BJ (cell line): ENCODE measurements at regions not wholly inside any gene's neighbourhood (a gene's known extent, or its start where the extent isn't known, plus 50 kb on each side); places are given as distances from the start of the nearest gene placed in this dataset.

ENCODE experiments used
- CTCF ChIA-PET: fragments of 350-600 bp; formaldehyde crosslinking; extraction: SDS; loops from one replicate; lab custom pipeline; 2021; ENCODE audit warnings: antibody characterized with exemption, inconsistent platforms; lab: Yijun Ruan, JAX
- POLR2A ChIA-PET: fragments of 300-600 bp; sonication (Branson Sonifier 250); formaldehyde crosslinking; extraction: SDS; loops from one replicate; lab custom pipeline; 2021; ENCODE audit warnings: antibody characterized with exemption; lab: Charles Lee
- DNase-seq: peaks from one replicate; pipeline ENCODE4 v3.0.0-alpha.2; 2011; ENCODE audit warnings: low read depth
- H3K27me3 ChIP-seq: 2 replicates; pipeline ENCODE4 v1.6.0; 2011; ENCODE audit warnings: low read length; ENCODE audit not compliant: control insufficient read depth, insufficient read depth
- H3K36me3 ChIP-seq: 2 replicates; pipeline ENCODE4 v1.5.1; 2011; ENCODE audit warnings: low read length; ENCODE audit not compliant: control insufficient read depth, insufficient read depth
- H3K4me3 ChIP-seq: 2 replicates; pipeline ENCODE4 v1.5.1; 2011; ENCODE audit warnings: low read depth, mild to moderate bottlenecking, control low read depth, low read length
- CTCF ChIP-seq: IDR thresholded peaks from 2 replicates; pipeline ENCODE4 v1.5.1; 2011; ENCODE audit warnings: low read depth, mild to moderate bottlenecking, control low read depth, inconsistent platforms, low read length, moderate library complexity; ENCODE audit not compliant: insufficient read depth

DNA sequence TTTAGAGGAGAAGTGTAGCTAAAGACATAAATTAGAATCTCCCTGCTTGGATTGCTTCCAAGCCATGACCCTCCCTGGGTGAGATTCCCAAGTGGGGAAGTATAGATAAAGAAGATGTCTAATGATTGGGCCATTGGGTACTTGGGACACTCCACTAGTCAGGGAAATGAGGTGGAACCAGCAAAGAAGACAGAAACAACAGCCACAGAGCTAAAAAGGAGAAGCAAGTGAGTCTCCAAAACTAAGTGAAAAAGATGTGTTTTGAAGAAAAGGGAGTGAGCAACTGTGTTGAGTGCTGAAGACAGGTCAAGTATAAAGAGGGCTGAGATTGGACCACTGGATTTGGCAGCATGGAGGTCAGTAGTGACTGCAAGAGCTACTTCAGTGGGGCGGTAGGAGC lies 61.2 kb upstream of the FOXN2 start:
- Histone ChIP-seq H3K27me3 (no peaks in the 10 kb centered on the region), H3K36me3 (no peaks in the 10 kb centered on the region), H3K4me3 (no peak overlapping the region)
- no peak for TF ChIP-seq CTCF
- POLR2A ChIA-PET = no interaction called here
- CTCF ChIA-PET = no interaction called here
- DNase-seq = no peak

- TF ChIP-seq CTCF = no peak
- H3K36me3 ChIP-seq = no peaks in the 10 kb centered on the region
- CTCF ChIA-PET = no interaction called here
- no peak for DNase-seq
- no peak overlapping the region for H3K4me3 ChIP-seq
- no peaks in the 10 kb centered on the region for H3K27me3 ChIP-seq
- POLR2A ChIA-PET = no interaction called here
Observed at GRCh38 chr2:48254839-48255238, 59.6 kb upstream of the FOXN2 start.

- no peak for DNase-seq
- no peaks in the 10 kb centered on the region for H3K27me3 ChIP-seq
- CTCF ChIA-PET = interaction anchor here (0.7 to 1.4 kb wide), 2 partner anchors 9 to 10 kb away, joined by 3 read pairs; no protein-coding TSS in a partner anchor
- H3K4me3 ChIP-seq = no peak overlapping the region
- POLR2A ChIA-PET = no interaction called here
- H3K36me3 ChIP-seq = no peaks in the 10 kb centered on the region
- TF ChIP-seq CTCF = no peak
Observed at GRCh38 chr2:48257456-48257855, 57.0 kb upstream of the FOXN2 start.

GRCh38 chr2:48258481-48259149 lies 55.9 kb upstream of the FOXN2 start:
- H3K4me3 ChIP-seq = no peak overlapping the region
- ChIA-PET CTCF (interaction anchor here (0.7 to 1.2 kb wide), 2 partner anchors 9 kb away, joined by 3 to 4 read pairs; no protein-coding TSS in a partner anchor), POLR2A (interaction anchor here (0.6 kb wide), 1 partner anchor 235 kb away, joined by 4 read pairs; no protein-coding TSS in a partner anchor)
- no peak for DNase-seq
- H3K27me3 ChIP-seq = no peaks in the 10 kb centered on the region
- TF ChIP-seq CTCF = no peak
- no peaks in the 10 kb centered on the region for H3K36me3 ChIP-seq

DNA sequence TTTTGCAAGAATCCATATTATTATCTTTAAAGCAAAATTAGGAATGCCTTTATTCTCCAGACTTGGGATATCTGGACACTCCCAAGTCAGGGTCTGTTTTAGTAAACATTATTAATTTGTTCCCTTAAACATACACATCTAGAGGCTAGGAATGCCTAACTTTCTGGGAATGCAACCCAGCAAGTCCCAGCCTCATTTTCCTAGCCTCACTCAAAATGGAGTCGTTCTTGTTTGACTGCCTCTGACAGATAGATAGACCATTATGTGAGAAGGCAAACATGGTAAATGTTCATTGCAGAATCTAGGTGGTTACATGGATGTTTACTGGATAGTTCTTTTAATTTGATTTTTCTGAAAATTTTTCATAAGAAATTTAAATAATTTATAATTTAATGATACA lies 54.7 kb upstream of the FOXN2 start:
- no peak for TF ChIP-seq CTCF
- POLR2A ChIA-PET = no interaction called here
- CTCF ChIA-PET = no interaction called here
- no peak overlapping the region for H3K4me3 ChIP-seq
- no peaks in the 10 kb centered on the region for H3K27me3 ChIP-seq
- DNase-seq = no peak
- no peaks in the 10 kb centered on the region for H3K36me3 ChIP-seq
